Renal pelvis (tissue), 1 donor: ENCODE measurements at regions not wholly inside any gene's neighbourhood (a gene's known extent, or its start where the extent isn't known, plus 50 kb on each side); places are given as distances from the start of the nearest gene placed in this dataset.
"Not testable (repeated sequence)": the region's sequence is repeated elsewhere in the genome, so short reads cannot be mapped to it uniquely, and the experiment has no call there.

ENCODE experiments used
- DNase-seq: peaks from one replicate; pipeline ENCODE4 v3.0.0-alpha.2; 2013

GRCh38 chr16:72596373-72596772 is 424.4 kb upstream of the PMFBP1 start:
- no peak for DNase-seq

- no peak for DNase-seq
Observed at GRCh38 chr16:72590151-72590937, 418.4 kb upstream of the PMFBP1 start.

- DNase-seq = no peak
Observed at GRCh38 chr16:72588551-72588950, 416.6 kb upstream of the PMFBP1 start.

- DNase-seq = not testable (repeated sequence)
Observed at GRCh38 chr16:72578061-72578460, 406.1 kb upstream of the PMFBP1 start.

DNA sequence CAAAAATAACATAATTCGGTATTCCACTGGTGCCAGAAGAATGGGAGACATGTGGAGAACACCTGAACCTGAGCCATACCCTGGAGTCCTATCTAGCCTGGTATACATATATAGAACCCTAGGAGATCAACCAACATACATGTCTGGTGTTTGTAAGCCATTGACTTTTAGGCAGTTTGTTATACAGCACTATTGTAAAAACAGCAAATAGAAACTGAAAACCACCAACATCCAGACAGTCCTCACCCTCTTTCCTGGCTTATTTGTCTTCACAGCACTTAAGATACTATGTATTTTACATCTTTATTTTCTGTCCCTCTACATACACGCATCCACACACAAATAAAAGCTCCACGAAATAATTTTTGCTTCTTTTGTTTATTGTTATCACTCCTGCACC is 404.2 kb upstream of the PMFBP1 start:
- DNase-seq = no peak

DNA sequence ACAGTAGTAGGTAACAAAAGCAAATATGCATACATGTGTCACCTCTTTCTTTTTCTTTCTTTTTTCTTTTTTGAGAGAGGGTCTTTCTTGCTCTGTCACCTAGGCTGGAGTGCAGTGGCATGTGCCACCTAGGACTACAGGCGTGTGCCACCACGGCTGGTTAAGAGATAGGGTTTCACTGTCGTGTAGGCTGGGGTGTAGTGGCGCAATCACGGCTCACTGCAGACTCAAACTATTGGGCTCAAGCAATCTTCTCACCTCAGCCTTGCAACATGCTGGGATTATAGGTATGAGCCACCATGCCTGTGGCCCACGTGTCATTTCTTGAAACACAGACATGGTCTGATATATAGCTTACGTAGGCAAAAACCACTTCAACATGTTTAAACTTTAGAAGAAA is 397.7 kb upstream of the PMFBP1 start:
- no peak for DNase-seq

GRCh38 chr16:72568502-72568901 is 396.5 kb upstream of the PMFBP1 start:
- no peak for DNase-seq

DNA sequence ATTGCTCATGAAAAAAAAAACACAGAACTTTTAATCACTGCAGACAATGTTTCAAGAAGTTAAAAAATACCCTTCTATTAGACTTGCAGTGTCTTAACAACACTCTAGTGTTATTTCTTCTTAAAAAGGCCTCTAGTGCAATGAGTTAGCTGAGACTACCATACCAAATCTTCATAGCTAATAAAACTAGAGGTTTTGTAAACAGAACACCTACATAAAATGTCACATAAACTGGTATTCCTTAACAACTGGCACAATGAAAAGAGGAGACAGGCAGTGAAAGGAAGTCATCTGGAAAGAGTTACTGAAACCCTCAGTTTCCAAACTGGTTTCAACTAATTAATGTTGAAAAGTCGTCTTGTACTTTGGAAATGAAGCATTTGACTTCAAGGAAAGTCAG is 394.2 kb upstream of the PMFBP1 start:
- DNase-seq = no peak

DNA sequence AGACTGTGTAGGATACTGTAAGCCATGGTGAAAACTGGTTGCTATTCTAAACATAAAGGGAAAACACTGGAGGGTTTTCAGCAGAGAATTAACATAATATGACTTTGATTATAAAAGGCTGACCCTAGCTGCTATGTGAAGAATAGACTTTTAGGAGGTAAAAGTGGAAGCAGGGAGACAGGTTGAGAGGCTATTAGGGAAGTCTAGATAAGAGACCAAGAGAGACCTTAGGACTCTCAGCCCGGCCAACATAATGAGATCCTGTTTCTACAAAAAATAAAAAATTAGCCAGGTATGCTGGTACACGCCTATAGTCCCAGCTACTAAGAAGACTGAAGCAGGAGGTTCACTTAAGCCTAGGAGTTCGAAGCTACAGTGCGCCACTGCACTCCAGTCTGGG is 393.2 kb upstream of the PMFBP1 start:
- no peak for DNase-seq

DNA sequence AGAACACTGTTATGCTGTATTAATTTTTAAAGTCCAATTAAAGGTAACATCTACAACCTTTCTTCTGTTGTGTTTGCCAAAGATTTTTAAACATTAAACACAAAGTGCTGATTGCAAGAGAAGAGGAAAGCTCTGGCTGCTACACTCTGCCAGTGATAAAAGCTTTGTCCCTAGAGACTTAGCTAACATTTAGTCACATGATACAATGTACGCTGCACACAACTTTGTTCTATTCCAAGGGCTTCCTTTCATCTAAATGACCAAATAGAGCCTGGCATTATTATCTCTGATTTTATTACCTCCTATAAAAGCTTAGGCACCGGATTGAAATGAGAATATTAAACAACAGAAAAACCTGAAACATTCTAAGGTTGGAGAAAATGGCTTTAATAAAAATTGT is 388.7 kb upstream of the PMFBP1 start:
- no peak for DNase-seq

DNA sequence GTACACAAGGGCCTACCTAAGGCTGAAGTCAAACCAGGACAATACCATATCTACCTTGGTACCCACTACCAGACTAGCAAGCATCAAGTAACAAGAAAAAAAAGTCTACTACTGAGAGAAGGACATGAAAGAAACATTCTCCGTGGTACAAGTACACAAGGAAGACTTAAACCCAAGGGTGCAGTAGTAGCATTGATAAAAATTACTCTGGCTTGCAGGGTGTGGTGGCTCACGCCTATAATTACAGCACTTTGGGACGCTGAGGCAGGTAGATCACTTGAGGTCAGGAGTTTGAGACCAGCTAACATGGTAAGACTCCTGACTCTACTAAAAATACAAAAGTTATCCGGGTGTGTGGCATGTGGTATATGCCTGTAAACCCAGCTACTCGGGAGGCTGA is 386.5 kb upstream of the PMFBP1 start:
- no peak for DNase-seq

GRCh38 chr16:72554935-72555334 is 383.0 kb upstream of the PMFBP1 start:
- no peak for DNase-seq

GRCh38 chr16:72552654-72553053 is 380.7 kb upstream of the PMFBP1 start:
- DNase-seq = no peak

DNA sequence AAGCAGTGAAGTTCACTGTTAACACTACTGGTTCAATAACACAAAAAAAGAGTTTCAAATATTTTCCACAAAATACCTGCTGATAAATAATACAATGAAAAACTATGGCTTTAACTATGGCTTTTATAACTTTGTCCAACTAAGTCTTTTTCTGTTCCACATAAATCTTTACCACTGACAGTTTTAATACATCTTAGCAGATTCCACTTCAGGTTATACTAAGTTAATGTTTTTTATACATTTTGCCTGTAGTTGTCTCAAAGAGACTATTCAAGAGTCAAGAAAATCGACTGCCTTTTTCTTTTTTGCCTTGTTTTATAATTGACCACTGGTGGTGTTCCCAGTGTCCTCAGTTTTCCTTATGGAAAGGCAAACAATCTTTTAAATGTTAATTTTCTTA is 379.7 kb upstream of the PMFBP1 start:
- DNase-seq = no peak

DNA sequence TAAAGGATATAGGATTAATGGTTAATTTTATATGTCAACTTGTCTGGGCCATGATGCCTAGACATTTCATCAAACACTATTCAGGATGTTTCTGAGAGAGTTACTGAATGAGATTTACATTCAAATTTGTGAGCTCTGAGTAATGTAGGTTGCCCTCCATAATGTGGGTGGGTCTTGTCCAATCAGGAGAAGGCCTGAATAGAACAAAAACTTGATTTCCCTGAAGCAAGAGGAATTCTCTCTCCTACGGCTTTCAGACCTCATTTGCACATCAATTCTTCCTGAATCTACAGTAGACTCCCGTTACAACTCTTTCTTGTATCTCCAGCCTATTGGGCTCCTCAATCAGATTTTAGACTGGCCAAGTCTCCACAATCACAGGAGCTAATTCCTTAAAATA is 377.9 kb upstream of the PMFBP1 start:
- no peak for DNase-seq

DNA sequence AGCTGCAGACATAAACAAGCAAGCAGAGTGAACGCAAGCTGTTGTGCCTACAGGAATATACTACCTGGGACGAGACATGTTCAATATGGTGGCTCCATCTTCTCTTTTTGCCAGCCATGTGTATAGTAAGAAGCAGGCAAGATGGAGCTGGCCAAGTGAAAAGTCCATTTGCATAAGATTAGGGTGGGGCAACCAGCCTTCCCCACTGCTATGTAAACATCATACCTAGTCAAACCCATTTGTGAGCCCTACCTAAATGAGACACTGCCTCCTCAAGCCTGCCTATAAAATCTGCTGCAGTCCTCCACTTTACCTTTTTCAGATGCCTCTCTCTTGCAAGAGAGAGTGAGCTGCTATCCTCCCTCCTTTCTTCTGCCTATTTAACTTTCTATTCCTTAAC is 370.1 kb upstream of the PMFBP1 start:
- no peak for DNase-seq

- no peak for DNase-seq
Observed at GRCh38 chr16:72537664-72538063, 365.7 kb upstream of the PMFBP1 start.

DNA sequence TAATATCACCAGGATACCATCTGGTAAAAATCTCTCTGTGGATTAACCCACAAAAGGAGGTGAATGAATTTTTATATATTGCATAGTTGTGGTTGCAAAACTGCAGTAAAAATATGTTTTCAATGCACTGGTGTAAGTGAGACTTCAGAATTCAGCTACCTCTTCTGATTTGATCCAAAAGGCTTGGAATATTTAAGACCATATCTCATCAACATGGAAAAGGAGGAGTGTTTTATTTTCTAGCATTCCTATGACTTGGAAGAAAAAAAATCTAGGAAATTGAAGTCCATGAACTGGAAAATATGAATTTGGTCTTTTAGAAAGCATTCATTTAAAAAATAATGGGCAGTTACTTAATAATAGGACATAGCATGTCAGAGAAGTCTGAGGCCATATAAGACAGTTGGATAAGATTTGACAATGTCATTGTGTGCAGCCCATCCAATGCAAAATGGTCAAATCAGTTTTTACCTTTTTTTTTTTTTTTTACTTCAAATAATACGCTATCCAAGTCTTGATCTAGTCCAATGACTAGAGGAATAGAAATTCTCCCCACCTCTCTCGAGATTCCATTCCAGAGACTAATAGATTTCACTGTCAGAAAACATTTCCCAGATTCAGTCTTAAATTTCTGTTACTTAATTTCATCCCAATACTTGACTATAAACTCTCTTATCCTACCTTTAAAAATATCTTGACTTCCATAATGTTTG is 364.9 kb upstream of the PMFBP1 start:
- no peak for DNase-seq

- no peak for DNase-seq
Observed at GRCh38 chr16:72532906-72533410, 361.0 kb upstream of the PMFBP1 start.

DNA sequence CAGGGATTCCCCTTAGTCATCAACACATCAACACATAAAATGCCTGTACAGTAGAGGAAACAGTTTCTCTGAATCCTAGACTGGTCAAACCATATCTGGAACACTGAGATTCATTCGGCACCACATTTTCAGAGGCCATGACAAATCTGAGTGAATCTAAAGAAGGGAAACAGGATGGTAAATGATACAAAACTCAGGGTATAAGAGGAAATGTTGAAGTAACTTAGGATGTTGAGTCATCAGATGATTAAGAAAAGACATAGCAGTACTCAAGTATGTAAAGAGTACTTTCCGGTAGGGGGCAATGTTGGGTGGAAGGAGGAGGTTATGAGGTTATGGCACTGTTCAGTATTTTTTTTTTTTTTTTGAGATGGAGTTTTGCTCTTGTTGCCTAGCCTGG is 358.5 kb upstream of the PMFBP1 start:
- DNase-seq = no peak

DNA sequence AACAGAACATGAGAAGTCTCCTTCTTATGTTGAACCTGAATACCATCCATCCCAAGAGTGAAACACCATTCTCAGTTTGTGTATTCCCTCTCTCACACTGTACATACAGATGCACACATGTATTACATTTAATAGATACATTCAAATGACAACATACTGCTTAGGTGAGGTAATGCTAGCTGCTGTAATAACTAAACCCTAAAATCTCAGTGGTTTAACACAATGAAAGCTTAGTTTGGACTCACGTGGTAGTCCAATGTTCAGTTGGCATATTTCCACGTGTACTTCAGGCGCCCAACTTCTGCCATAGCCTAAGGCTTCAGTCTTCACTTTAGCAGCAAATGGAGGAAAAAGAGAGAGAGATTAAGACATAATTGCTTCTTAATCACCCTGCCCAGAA is 351.1 kb upstream of the PMFBP1 start:
- no peak for DNase-seq

- DNase-seq = no peak
Observed at GRCh38 chr16:72517154-72517553, 345.2 kb upstream of the PMFBP1 start.

- DNase-seq = no peak
Observed at GRCh38 chr16:72511171-72511570, 339.2 kb upstream of the PMFBP1 start.

DNA sequence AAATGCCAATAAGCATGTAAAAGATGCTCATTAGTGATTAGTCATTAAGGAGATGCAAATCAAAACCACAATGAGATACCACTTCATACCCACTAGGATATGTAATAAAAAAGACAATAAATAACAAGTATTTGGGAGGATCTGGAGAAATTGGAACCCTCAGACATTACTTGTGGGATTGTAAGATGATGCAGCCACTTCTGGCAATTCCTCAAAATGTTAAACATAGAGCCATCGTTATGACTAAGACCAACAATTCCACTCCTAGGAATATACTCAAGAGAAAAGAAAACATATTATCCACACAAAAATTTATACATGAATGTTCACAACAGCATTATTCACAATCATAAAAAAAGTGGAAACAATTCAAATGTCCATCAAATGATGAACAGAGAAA is 336.2 kb upstream of the PMFBP1 start:
- DNase-seq = no peak
